Medulla oblongata (tissue), 1 donor: ENCODE measurements at regions not wholly inside any gene's neighbourhood (a gene's known extent, or its start where the extent isn't known, plus 50 kb on each side); places are given as distances from the start of the nearest gene placed in this dataset.

Experiments
- DNase-seq: peaks from one replicate; pipeline ENCODE4 v3.0.0-alpha.2; 2015; ENCODE audit errors: extremely low spot score

- DNase-seq = no peak
These were observed 239.7 kb upstream of the CLNK start for GRCh38 chr4:10924274-10924673.

DNA sequence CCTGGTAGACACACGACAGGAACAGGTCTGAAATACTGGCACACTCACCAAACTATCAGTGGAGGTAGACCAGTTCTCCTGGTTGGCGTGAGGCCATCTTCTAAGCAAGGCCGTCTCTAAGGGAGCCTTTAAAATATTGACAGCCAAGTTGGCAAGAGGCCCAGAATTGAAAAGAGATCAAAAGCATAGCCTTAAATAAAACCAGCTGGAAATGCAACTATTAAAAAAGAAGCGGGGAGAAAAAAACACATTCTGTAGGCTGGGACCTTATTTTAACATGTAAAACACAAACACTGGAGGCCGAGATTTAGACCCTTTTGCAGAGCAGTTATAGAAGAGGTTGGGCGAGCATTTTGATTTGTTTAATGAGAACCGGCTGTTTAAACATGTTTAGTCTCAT lies 233.0 kb upstream of the CLNK start:
- DNase-seq = no peak

GRCh38 chr4:10898072-10898471 lies 213.5 kb upstream of the CLNK start:
- no peak for DNase-seq

DNA sequence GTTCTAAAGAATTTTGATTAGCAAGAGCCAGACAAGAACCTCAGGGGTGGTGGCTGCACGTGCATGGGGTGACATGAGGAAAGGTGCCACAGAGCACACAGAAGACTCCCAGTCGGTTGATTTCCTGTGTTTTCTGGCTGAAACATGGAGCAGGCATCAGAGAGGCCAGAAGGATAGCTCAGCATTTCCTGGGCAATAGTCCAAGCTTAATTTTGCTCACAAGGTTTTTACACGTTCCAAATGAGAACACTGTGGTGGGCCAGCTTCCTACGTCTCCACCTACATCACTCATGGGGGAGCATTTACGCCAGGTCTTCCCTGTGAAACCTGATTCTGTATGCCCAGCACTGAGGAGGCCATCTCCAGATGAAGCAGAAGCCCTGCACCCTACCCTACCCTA lies 212.5 kb upstream of the CLNK start:
- no peak for DNase-seq

DNA sequence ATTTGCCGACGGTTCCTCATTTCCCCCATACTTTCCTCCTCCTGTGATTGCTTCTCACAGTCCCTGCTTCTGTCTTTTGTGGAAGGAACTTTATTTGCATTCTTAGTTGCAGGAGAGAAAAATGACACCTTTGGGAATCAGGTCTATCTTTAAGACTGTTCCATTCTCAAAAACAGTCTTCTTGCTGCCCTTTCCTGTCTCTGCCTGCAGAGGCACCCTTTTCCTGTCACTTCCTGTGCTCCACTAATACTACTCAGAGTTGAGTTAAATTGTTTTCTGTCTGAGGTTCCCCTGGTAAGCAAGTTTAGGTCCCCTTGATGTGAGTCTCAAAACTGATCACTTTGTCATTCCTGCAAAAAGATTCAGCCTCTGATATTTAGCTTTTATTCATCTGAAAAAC lies 208.8 kb upstream of the CLNK start:
- DNase-seq = no peak

DNA sequence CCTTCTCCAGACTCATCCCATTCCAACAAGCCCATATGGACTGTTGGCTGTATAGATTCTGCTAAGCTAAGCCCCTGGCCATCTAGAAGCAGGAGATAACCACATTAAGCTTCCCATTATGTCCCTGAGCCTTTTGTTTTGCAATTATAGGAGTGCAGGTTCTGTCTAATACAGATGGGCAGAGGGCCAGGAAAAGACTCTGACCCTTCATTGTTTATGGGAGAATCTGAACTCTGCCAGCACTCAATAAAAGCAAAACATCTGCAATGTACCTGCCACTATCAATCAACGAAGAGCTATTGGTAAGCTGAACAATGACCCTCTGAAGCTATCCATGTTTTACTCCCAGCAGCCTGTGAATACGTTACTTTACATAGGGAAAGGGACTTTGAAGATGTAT lies 207.3 kb upstream of the CLNK start:
- DNase-seq = no peak

GRCh38 chr4:10889819-10890218 lies 205.3 kb upstream of the CLNK start:
- DNase-seq = no peak

GRCh38 chr4:10879411-10880110 lies 195.0 kb upstream of the CLNK start:
- DNase-seq = no peak

- DNase-seq = no peak
These were observed 194.3 kb upstream of the CLNK start for GRCh38 chr4:10878861-10879260.

GRCh38 chr4:10877076-10877475 lies 192.5 kb upstream of the CLNK start:
- no peak for DNase-seq

GRCh38 chr4:10875144-10875799 lies 190.7 kb upstream of the CLNK start:
- DNase-seq = no peak

DNA sequence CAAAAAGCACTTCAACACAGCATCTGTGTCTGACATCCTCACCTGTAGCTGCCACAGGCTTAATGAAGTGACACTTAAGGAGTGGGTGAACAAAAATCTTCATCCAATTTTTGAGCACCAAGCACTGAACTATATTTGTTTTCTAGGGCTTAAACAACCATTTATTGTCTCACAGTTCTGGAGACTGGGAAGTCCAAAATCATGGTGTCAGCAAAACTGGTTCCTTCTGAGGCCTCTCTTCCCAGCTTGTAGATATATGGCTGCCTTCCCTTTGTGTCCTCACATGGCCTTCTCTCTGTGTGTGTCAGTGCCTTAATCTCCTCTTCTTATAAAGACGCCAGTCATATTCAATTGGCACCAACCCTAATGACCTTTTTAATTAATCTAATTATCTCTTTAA lies 189.2 kb upstream of the CLNK start:
- DNase-seq = no peak

GRCh38 chr4:10872833-10873517 lies 188.4 kb upstream of the CLNK start:
- no peak for DNase-seq

- DNase-seq = no peak
These were observed 182.1 kb upstream of the CLNK start for GRCh38 chr4:10866666-10867065.

GRCh38 chr4:10861036-10861435 lies 176.5 kb upstream of the CLNK start:
- DNase-seq = no peak

DNA sequence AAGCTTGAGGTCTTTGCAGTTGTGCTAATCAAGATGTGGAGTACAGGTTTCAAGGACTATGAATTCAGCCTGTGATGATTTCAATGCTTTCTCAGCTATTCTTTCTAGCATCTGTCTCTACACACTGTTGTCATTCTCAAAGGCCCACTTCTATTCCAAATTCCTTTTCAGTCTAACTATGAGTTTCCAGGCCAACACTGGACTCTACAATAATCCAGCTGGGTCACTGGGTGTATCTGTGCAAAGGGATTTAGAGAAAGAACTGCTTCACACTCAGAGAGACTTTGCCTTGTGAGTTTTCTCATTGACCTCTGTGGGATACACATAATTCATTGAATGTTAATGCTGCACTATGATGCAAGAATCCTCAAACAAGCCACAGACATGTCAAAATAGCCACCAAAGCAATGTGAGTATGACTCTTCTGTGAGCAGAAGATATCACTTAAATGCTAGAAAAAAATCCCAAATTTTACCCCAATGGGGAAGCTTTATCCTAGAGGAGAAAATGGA lies 171.8 kb upstream of the CLNK start:
- DNase-seq = no peak

GRCh38 chr4:10853196-10853595 lies 168.6 kb upstream of the CLNK start:
- DNase-seq = no peak

GRCh38 chr4:10841697-10842096 lies 157.1 kb upstream of the CLNK start:
- no peak for DNase-seq

DNA sequence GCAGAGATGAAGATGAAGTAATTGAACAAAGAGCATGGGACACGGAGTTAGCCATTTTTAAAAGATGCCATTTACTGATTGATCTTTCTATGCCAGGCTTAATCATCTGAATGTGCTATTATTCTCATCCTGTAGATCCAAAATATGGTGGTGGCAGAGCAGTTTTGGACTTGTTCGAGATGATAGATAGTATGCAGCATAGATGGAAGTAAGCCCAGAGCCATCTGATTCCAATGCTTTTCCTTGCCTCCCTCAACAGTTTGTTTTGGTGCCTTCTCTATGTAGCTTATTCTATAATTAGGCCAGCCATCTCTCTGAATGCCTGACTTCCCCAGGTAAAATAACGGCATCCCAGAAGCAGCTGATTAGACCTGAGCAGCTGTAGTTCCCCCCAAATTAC lies 152.6 kb upstream of the CLNK start:
- DNase-seq = no peak

- DNase-seq = peak; percentile 16
These were observed 148.4 kb upstream of the CLNK start for GRCh38 chr4:10832806-10833628.

- DNase-seq = no peak
These were observed 147.3 kb upstream of the CLNK start for GRCh38 chr4:10831727-10832408.
